NT2/D1 (cell line): ENCODE measurements at regions not wholly inside any gene's neighbourhood (a gene's known extent, or its start where the extent isn't known, plus 50 kb on each side); places are given as distances from the start of the nearest gene placed in this dataset.
"Not testable (repeated sequence)": the region's sequence is repeated elsewhere in the genome, so short reads cannot be mapped to it uniquely, and the experiment has no call there.

ENCODE experiments used
- SUZ12 ChIP-seq: IDR thresholded peaks from 2 replicates; pipeline ENCODE4 v1.6.1; 2011; ENCODE audit not compliant: insufficient read length, insufficient read depth; ENCODE audit errors: extremely low read depth
- YY1 ChIP-seq: IDR thresholded peaks from 2 replicates; pipeline ENCODE4 v1.6.1; 2011; ENCODE audit not compliant: insufficient read length, insufficient read depth
- ZNF274 ChIP-seq: IDR thresholded peaks from 2 replicates; pipeline ENCODE4 v1.6.1; 2011; ENCODE audit warnings: mild to moderate bottlenecking, low read depth, low read length

GRCh38 chr10:130518921-130519320, 382.7 kb downstream of the GLRX3 start:
- TF ChIP-seq ZNF274, SUZ12, YY1: not testable (repeated sequence)
